Common myeloid progenitor, CD34-positive (primary cell): ENCODE measurements at regions not wholly inside any gene's neighbourhood (a gene's known extent, or its start where the extent isn't known, plus 50 kb on each side); places are given as distances from the start of the nearest gene placed in this dataset.

Experiments used
- CTCF ChIA-PET: fragments of 350-600 bp; sonication (Branson Sonifier 250); formaldehyde crosslinking; loops from one replicate; lab custom pipeline; 2021; ENCODE audit warnings: antibody characterized with exemption; lab: Charles Lee
- POLR2A ChIA-PET: fragments of 350-600 bp; sonication (Branson Sonifier 250); formaldehyde crosslinking; loops from one replicate; lab custom pipeline; 2021; ENCODE audit warnings: antibody characterized with exemption; lab: Charles Lee
- DNase-seq, 3 donors: peaks; one replicate each; pipeline versions ENCODE4 v3.0.0 to v3.0.0-alpha.2; 2013
- H3K27ac ChIP-seq, 2 experiments: 1 replicate in 1 of 2; 2 replicates in 1 of 2; pipeline ENCODE4 v1.7.0; 2013; ENCODE audit warnings: inconsistent platforms in 2 of 2, low read length in 2 of 2, mild to moderate bottlenecking in 2 of 2, low read depth in 1 of 2, moderate library complexity in 1 of 2; ENCODE audit not compliant: severe bottlenecking in 2 of 2, insufficient read depth in 1 of 2, poor library complexity in 1 of 2
- H3K27me3 ChIP-seq, 5 experiments: replicated peaks in 2 of 5; 1 replicate in 3 of 5; 2 replicates in 2 of 5; pipeline versions ENCODE4 v1.6.1 to v1.7.0; 2013; ENCODE audit warnings: low read length in 4 of 5, mild to moderate bottlenecking in 2 of 5, moderate library complexity in 2 of 5, inconsistent platforms in 1 of 5; ENCODE audit not compliant: insufficient read depth in 5 of 5, control insufficient read depth in 4 of 5
- H3K36me3 ChIP-seq, 4 experiments: 1 replicate in 2 of 4; 2 replicates in 2 of 4; pipeline versions ENCODE4 v1.6.1 to v1.7.0; 2013; ENCODE audit warnings: low read length in 3 of 4, control low read depth in 1 of 4, mild to moderate bottlenecking in 1 of 4; ENCODE audit not compliant: control insufficient read depth in 4 of 4, insufficient read depth in 4 of 4
- H3K4me1 ChIP-seq, 4 experiments: 1 replicate in 3 of 4; 2 replicates in 1 of 4; pipeline versions ENCODE4 v1.6.1 to v1.7.1; 2013; ENCODE audit warnings: low read length in 3 of 4, mild to moderate bottlenecking in 3 of 4, control low read depth in 1 of 4, inconsistent platforms in 1 of 4, moderate library complexity in 1 of 4; ENCODE audit not compliant: control insufficient read depth in 4 of 4, insufficient read depth in 4 of 4; ENCODE audit errors: control extremely low read depth in 1 of 4
- H3K4me3 ChIP-seq, 7 experiments: 1 replicate in 4 of 7; 2 replicates in 3 of 7; pipeline versions ENCODE4 v1.5.1 to v1.7.0; 2013; ENCODE audit warnings: mild to moderate bottlenecking in 7 of 7, low read length in 6 of 7, moderate library complexity in 6 of 7, inconsistent platforms in 2 of 7, low read depth in 2 of 7, control low read depth in 1 of 7; ENCODE audit not compliant: insufficient read depth in 4 of 7, control insufficient read depth in 1 of 7; ENCODE audit errors: extremely low read depth in 1 of 7
- H3K9me3 ChIP-seq, 5 experiments: 1 replicate in 4 of 5; 2 replicates in 1 of 5; pipeline versions ENCODE4 v1.6.1 to v1.7.1; 2013; ENCODE audit warnings: low read length in 4 of 5, mild to moderate bottlenecking in 2 of 5, inconsistent platforms in 1 of 5, low read depth in 1 of 5, moderate library complexity in 1 of 5; ENCODE audit not compliant: control insufficient read depth in 4 of 5, insufficient read depth in 2 of 5; ENCODE audit errors: control extremely low read depth in 1 of 5
- WGBS: methylation state at CpG from one replicate; pipeline ENCODE4 v1.1.5; 2013; ENCODE audit not compliant: insufficient coverage; 5-methylcytosine and 5-hydroxymethylcytosine counted together

GRCh38 chr3:124229836-124230235 is 237.9 kb upstream of the ROPN1 start:
- Histone ChIP-seq H3K27ac (no peak overlapping the region), H3K4me1 (no peaks in the 10 kb centered on the region), H3K9me3 (peaks cover 0 to 5% (median 2%) of the 10 kb centered on the region in 5 experiments), H3K27me3 (peaks cover 0 to 21% (median 8%) of the 10 kb centered on the region in 5 experiments), H3K4me3 (no peak overlapping the region), H3K36me3 (no peaks in the 10 kb centered on the region)
- 100% methylated on average over 2 of the region's 2 CpGs for WGBS
- ChIA-PET POLR2A (no interaction called here), CTCF (no interaction called here)
- no peak for DNase-seq

GRCh38 chr3:124230432-124230831 is 238.5 kb upstream of the ROPN1 start:
- H3K36me3 ChIP-seq: no peaks in the 10 kb centered on the region

GRCh38 chr3:124230998-124231397 is 239.1 kb upstream of the ROPN1 start:
- Histone ChIP-seq H3K4me3 (no peak overlapping the region), H3K4me1 (no peaks in the 10 kb centered on the region), H3K9me3 (peaks cover 0 to 5% (median 2%) of the 10 kb centered on the region in 5 experiments), H3K27ac (no peak overlapping the region), H3K36me3 (no peaks in the 10 kb centered on the region), H3K27me3 (peaks cover 0 to 21% (median 8%) of the 10 kb centered on the region in 5 experiments)
- no peak for DNase-seq
- POLR2A ChIA-PET: no interaction called here
- WGBS: 82% methylated on average over 6 of the region's 7 CpGs
- CTCF ChIA-PET: no interaction called here

More at GRCh38 chr3:124230432-124230831, 238.5 kb upstream of the ROPN1 start:
- H3K27me3 ChIP-seq: peaks cover 0 to 21% (median 8%) of the 10 kb centered on the region in 5 experiments
- CTCF ChIA-PET: no interaction called here
- peaks cover 0 to 5% (median 2%) of the 10 kb centered on the region in 5 experiments for H3K9me3 ChIP-seq
- POLR2A ChIA-PET: no interaction called here
- 86% methylated on average over 5 of the region's 6 CpGs for WGBS
- no peak overlapping the region for H3K27ac ChIP-seq
- DNase-seq: no peak
- no peaks in the 10 kb centered on the region for H3K4me1 ChIP-seq
- H3K4me3 ChIP-seq: no peak overlapping the region

- no peaks in the 10 kb centered on the region for H3K36me3 ChIP-seq
- CTCF ChIA-PET: interaction anchor here (1.5 kb wide), 1 partner anchor 10 kb away, joined by 3 read pairs; no protein-coding TSS in a partner anchor
- H3K4me1 ChIP-seq: no peaks in the 10 kb centered on the region
- WGBS: 90% methylated on average over 5 of the region's 7 CpGs
- H3K27me3 ChIP-seq: peaks cover 0 to 21% (median 8%) of the 10 kb centered on the region in 5 experiments
- no peak overlapping the region for H3K27ac ChIP-seq
- POLR2A ChIA-PET: no interaction called here
- H3K9me3 ChIP-seq: peaks cover 0 to 1% (median 0%) of the 10 kb centered on the region in 5 experiments
- DNase-seq: no peak
- no peak overlapping the region for H3K4me3 ChIP-seq
Observed at GRCh38 chr3:124234852-124235252, 242.9 kb upstream of the ROPN1 start.

GRCh38 chr3:124235446-124235845 is 243.5 kb upstream of the ROPN1 start:
- Histone ChIP-seq H3K4me1 (no peaks in the 10 kb centered on the region), H3K27me3 (peaks cover 0 to 21% (median 4%) of the 10 kb centered on the region in 5 experiments), H3K36me3 (no peaks in the 10 kb centered on the region), H3K9me3 (peaks cover 0 to 1% (median 0%) of the 10 kb centered on the region in 5 experiments), H3K27ac (no peak overlapping the region), H3K4me3 (no peak overlapping the region)
- POLR2A ChIA-PET: no interaction called here
- CTCF ChIA-PET: interaction anchor here (1.5 kb wide), 1 partner anchor 9 kb away, joined by 3 read pairs; no protein-coding TSS in a partner anchor
- DNase-seq: no peak
- WGBS: 96% methylated on average over 5 of the region's 6 CpGs

GRCh38 chr3:124243177-124243859 is 251.4 kb upstream of the ROPN1 start:
- DNase-seq: no peak
- H3K27ac ChIP-seq: no peak overlapping the region
- H3K4me3 ChIP-seq: no peak overlapping the region
- ChIA-PET CTCF (interaction anchor here (0.9 kb wide), 1 partner anchor 24 kb away, joined by 3 read pairs; no protein-coding TSS in a partner anchor), POLR2A (no interaction called here)
- peaks cover 0 to 5% (median 0%) of the 10 kb centered on the region in 5 experiments for H3K27me3 ChIP-seq
- no peaks in the 10 kb centered on the region for H3K36me3 ChIP-seq
- H3K9me3 ChIP-seq: no peaks in the 10 kb centered on the region
- 100% methylated on average over 4 of the region's 5 CpGs for WGBS
- H3K4me1 ChIP-seq: peaks cover 0 to 5% (median 5%) of the 10 kb centered on the region in 4 experiments

GRCh38 chr3:124246376-124246775 is 254.5 kb upstream of the ROPN1 start:
- Histone ChIP-seq H3K4me3 (no peak overlapping the region), H3K9me3 (no peaks in the 10 kb centered on the region), H3K4me1 (peaks cover 0 to 32% (median 30%) of the 10 kb centered on the region in 4 experiments), H3K27ac (no peak overlapping the region), H3K27me3 (peaks cover 0 to 6% (median 0%) of the 10 kb centered on the region in 5 experiments), H3K36me3 (no peaks in the 10 kb centered on the region)
- no peak for DNase-seq
- WGBS: 100% methylated on average over 1 of the region's 1 CpG
- CTCF ChIA-PET: interaction anchor here (1.2 kb wide), 1 partner anchor 15 kb away, joined by 6 read pairs; no protein-coding TSS in a partner anchor
- POLR2A ChIA-PET: no interaction called here
